KMS-11 (cell line): ENCODE measurements at regions not wholly inside any gene's neighbourhood (a gene's known extent, or its start where the extent isn't known, plus 50 kb on each side); places are given as distances from the start of the nearest gene placed in this dataset.

Experiments used
- H2AFZ ChIP-seq: fragments of 200-600 bp; sonication (generic); 2 replicates; pipeline ENCODE4 v1.6.1; 2016; ENCODE audit warnings: antibody characterized with exemption, mixed run types, low read depth
- H3K27ac ChIP-seq: fragments of 200-600 bp; sonication (generic); 2 replicates; pipeline ENCODE4 v1.6.1; 2016; ENCODE audit warnings: mild to moderate bottlenecking, mixed run types
- H3K27me3 ChIP-seq: fragments of 200-600 bp; sonication (generic); 2 replicates; pipeline ENCODE4 v1.6.1; 2017; ENCODE audit warnings: mild to moderate bottlenecking, low read depth, mixed run types, moderate library complexity; ENCODE audit not compliant: insufficient read depth
- H3K36me3 ChIP-seq: fragments of 200-600 bp; sonication (generic); 2 replicates; pipeline ENCODE4 v1.6.1; 2017; ENCODE audit warnings: mild to moderate bottlenecking, mixed run types; ENCODE audit not compliant: insufficient read depth
- H3K4me1 ChIP-seq: fragments of 200-600 bp; sonication (generic); 2 replicates; pipeline ENCODE4 v1.6.1; 2016; ENCODE audit warnings: mild to moderate bottlenecking, low read depth, mixed run types; ENCODE audit not compliant: poor library complexity, severe bottlenecking
- H3K4me2 ChIP-seq: fragments of 200-600 bp; sonication (generic); 2 replicates; pipeline ENCODE4 v1.7.0; 2016; ENCODE audit warnings: mild to moderate bottlenecking, mixed run types
- H3K4me3 ChIP-seq: fragments of 200-600 bp; sonication (generic); IDR thresholded peaks from 2 replicates; pipeline ENCODE4 v1.6.1; 2017; ENCODE audit warnings: low read depth, low read length, mixed read lengths; ENCODE audit not compliant: insufficient read depth
- H3K79me2 ChIP-seq: fragments of 200-600 bp; sonication (generic); 2 replicates; pipeline ENCODE4 v1.6.1; 2016; ENCODE audit warnings: low read depth, mixed run types; ENCODE audit not compliant: insufficient read depth
- H3K9ac ChIP-seq: fragments of 200-600 bp; sonication (generic); 2 replicates; pipeline ENCODE4 v1.6.1; 2016; ENCODE audit warnings: mild to moderate bottlenecking, mixed run types
- H4K20me1 ChIP-seq: fragments of 200-600 bp; sonication (generic); 2 replicates; pipeline ENCODE4 v1.6.1; 2016; ENCODE audit warnings: mild to moderate bottlenecking, mixed run types; ENCODE audit not compliant: insufficient read depth
- CTCF ChIP-seq: fragments of 200-600 bp; sonication (generic); conservative IDR thresholded peaks from 2 replicates; pipeline ENCODE4 v1.6.1; 2017; ENCODE audit warnings: low read depth, mild to moderate bottlenecking, antibody characterized with exemption, low read length, moderate library complexity, mixed read lengths

DNA sequence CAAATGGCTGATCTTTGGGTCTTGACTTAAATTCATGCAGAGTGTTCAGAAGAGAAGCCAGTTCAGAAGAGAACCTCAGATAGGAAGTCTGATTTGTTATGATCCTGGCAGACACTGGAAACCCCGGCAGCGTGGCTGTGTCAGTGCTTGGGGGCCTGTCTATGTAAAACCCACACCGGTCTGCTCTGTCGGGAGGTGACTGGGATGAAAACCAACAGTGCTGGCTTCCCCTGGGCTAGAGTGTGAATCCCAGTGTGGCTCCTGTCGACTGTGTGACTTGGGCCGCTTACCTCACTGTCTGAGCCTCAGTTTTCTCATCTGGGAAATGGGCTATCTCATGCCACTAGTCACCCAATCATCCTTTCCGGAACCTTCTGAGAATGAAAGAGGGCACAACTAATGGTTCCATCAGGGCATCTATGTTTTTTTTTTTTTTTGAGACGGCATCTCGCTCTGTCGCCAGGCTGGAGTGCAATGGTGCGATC lies 92.4 kb downstream of the FOXL1 start:
- H3K27ac ChIP-seq, result no peak overlapping the region
- H4K20me1 ChIP-seq, result no peaks in the 10 kb centered on the region
- no peak overlapping the region for H2AFZ ChIP-seq
- no peak for TF ChIP-seq CTCF
- H3K27me3 ChIP-seq, result peaks cover 7% of the 10 kb centered on the region; the same call in 1 of the 2 replicates
- no peak overlapping the region for H3K4me2 ChIP-seq
- no peak overlapping the region for H3K9ac ChIP-seq
- no peak overlapping the region for H3K4me3 ChIP-seq
- H3K4me1 ChIP-seq, result no peaks in the 10 kb centered on the region
- no peaks in the 10 kb centered on the region for H3K79me2 ChIP-seq
- no peaks in the 10 kb centered on the region for H3K36me3 ChIP-seq

- no peak for TF ChIP-seq CTCF
- Histone ChIP-seq H4K20me1 (no peaks in the 10 kb centered on the region), H3K4me3 (no peak overlapping the region), H3K27me3 (peaks cover 7% of the 10 kb centered on the region; the same call in 1 of the 2 replicates), H3K79me2 (no peaks in the 10 kb centered on the region), H3K4me2 (no peak overlapping the region), H3K4me1 (no peaks in the 10 kb centered on the region), H3K36me3 (no peaks in the 10 kb centered on the region), H3K9ac (no peak overlapping the region), H2AFZ (no peak overlapping the region), H3K27ac (no peak overlapping the region)
Observed at GRCh38 chr16:86671486-86672178, 93.3 kb downstream of the FOXL1 start.

- no peak overlapping the region for H3K9ac ChIP-seq
- H3K79me2 ChIP-seq, result no peaks in the 10 kb centered on the region
- H3K27ac ChIP-seq, result no peak overlapping the region
- no peaks in the 10 kb centered on the region for H3K36me3 ChIP-seq
- H2AFZ ChIP-seq, result no peak overlapping the region
- no peaks in the 10 kb centered on the region for H3K4me1 ChIP-seq
- no peak overlapping the region for H3K4me3 ChIP-seq
- no peaks in the 10 kb centered on the region for H4K20me1 ChIP-seq
- H3K4me2 ChIP-seq, result no peak overlapping the region
- TF ChIP-seq CTCF, result no peak
- peaks cover 7% of the 10 kb centered on the region; the same call in 1 of the 2 replicates for H3K27me3 ChIP-seq
Observed at GRCh38 chr16:86672179-86672863, 94.0 kb downstream of the FOXL1 start.

GRCh38 chr16:86673090-86673955 lies 95.0 kb downstream of the FOXL1 start:
- no peak for TF ChIP-seq CTCF
- H3K27me3 ChIP-seq, result peaks cover 7% of the 10 kb centered on the region; the same call in 1 of the 2 replicates
- no peak overlapping the region for H3K4me3 ChIP-seq

More at GRCh38 chr16:86673090-86673955, 95.0 kb downstream of the FOXL1 start:
- H3K4me2 ChIP-seq, result no peak overlapping the region
- H4K20me1 ChIP-seq, result no peaks in the 10 kb centered on the region
- H3K79me2 ChIP-seq, result no peaks in the 10 kb centered on the region
- H3K9ac ChIP-seq, result no peak overlapping the region
- no peak overlapping the region for H2AFZ ChIP-seq
- H3K4me1 ChIP-seq, result no peaks in the 10 kb centered on the region
- H3K27ac ChIP-seq, result no peak overlapping the region
- H3K36me3 ChIP-seq, result no peaks in the 10 kb centered on the region
